Mesenchymal stem cell (in vitro differentiated cells and primary cell): ENCODE measurements at regions not wholly inside any gene's neighbourhood (a gene's known extent, or its start where the extent isn't known, plus 50 kb on each side); places are given as distances from the start of the nearest gene placed in this dataset.

ENCODE experiments used
- DNase-seq: peaks from one replicate; pipeline ENCODE4 v3.0.0-alpha.2; 2013
- H2AFZ ChIP-seq: one replicate; pipeline ENCODE4 v1.6.1; 2013; ENCODE audit warnings: low read depth, mild to moderate bottlenecking, control low read depth, inconsistent platforms, low read length, moderate library complexity
- H2AK5ac ChIP-seq: 2 replicates; pipeline ENCODE4 v1.6.1; 2013; ENCODE audit warnings: low read length, moderate library complexity, mild to moderate bottlenecking, inconsistent platforms; ENCODE audit not compliant: severe bottlenecking
- H2BK120ac ChIP-seq: one replicate; pipeline ENCODE4 v1.6.1; 2013; ENCODE audit warnings: low read depth, mild to moderate bottlenecking, inconsistent platforms, low read length, moderate library complexity
- H2BK12ac ChIP-seq, 2 experiments: one replicate each; pipeline ENCODE4 v1.6.1; 2013; ENCODE audit warnings: inconsistent platforms in 2 of 2, low read length in 2 of 2, mild to moderate bottlenecking in 2 of 2, moderate library complexity in 2 of 2, control low read depth in 1 of 2
- H2BK15ac ChIP-seq: one replicate; pipeline ENCODE4 v1.6.1; 2013; ENCODE audit warnings: mild to moderate bottlenecking, low read depth, inconsistent platforms; ENCODE audit not compliant: poor library complexity, severe bottlenecking
- H2BK5ac ChIP-seq: 2 replicates; pipeline ENCODE4 v1.6.1; 2013; ENCODE audit warnings: low read depth, mild to moderate bottlenecking, low read length, control low read depth, inconsistent platforms; ENCODE audit not compliant: poor library complexity, severe bottlenecking
- H3K14ac ChIP-seq, 2 experiments: one replicate each; pipeline ENCODE4 v1.6.1; 2013; ENCODE audit warnings: inconsistent platforms in 2 of 2, low read length in 2 of 2, control low read depth in 1 of 2, mild to moderate bottlenecking in 1 of 2, moderate library complexity in 1 of 2
- H3K18ac ChIP-seq, 2 experiments: one replicate each; pipeline ENCODE4 v1.6.1; 2013; ENCODE audit warnings: inconsistent platforms in 2 of 2, low read length in 2 of 2, control low read depth in 1 of 2, low read depth in 1 of 2, mild to moderate bottlenecking in 1 of 2
- H3K23ac ChIP-seq, 2 experiments: one replicate each; pipeline ENCODE4 v1.6.1; 2013; ENCODE audit warnings: inconsistent platforms in 2 of 2, low read length in 2 of 2, mild to moderate bottlenecking in 2 of 2, moderate library complexity in 2 of 2, control low read depth in 1 of 2
- H3K27ac ChIP-seq: 2 replicates; pipeline ENCODE4 v1.5.1; 2013; ENCODE audit warnings: mild to moderate bottlenecking, moderate library complexity, low read length, control low read depth, inconsistent platforms; ENCODE audit not compliant: poor library complexity, severe bottlenecking
- H3K27me3 ChIP-seq, 2 experiments: 2 replicates each; pipeline versions ENCODE4 v1.6.1 to v1.7.0; 2013; ENCODE audit warnings: low read length in 2 of 2, mild to moderate bottlenecking in 2 of 2, moderate library complexity in 2 of 2, control low read depth in 1 of 2, inconsistent platforms in 1 of 2; ENCODE audit not compliant: control insufficient read depth in 1 of 2, insufficient read depth in 1 of 2
- H3K36me3 ChIP-seq, 2 experiments: 2 replicates each; pipeline versions ENCODE4 v1.6.1 to v1.7.0; 2013; ENCODE audit warnings: low read length in 2 of 2, control low read depth in 1 of 2, inconsistent platforms in 1 of 2, low read depth in 1 of 2, mild to moderate bottlenecking in 1 of 2; ENCODE audit not compliant: insufficient read depth in 2 of 2, control insufficient read depth in 1 of 2
- H3K4ac ChIP-seq, 2 experiments: one replicate each; pipeline ENCODE4 v1.6.1; 2013; ENCODE audit warnings: inconsistent platforms in 2 of 2, low read length in 2 of 2, mild to moderate bottlenecking in 2 of 2, moderate library complexity in 2 of 2, control low read depth in 1 of 2, low read depth in 1 of 2
- H3K4me1 ChIP-seq: 2 replicates; pipeline ENCODE4 v1.6.1; 2013; ENCODE audit warnings: low read depth, low read length, control low read depth; ENCODE audit not compliant: control insufficient read depth, insufficient read depth
- H3K4me2 ChIP-seq: 2 replicates; pipeline ENCODE4 v1.6.1; 2013; ENCODE audit warnings: low read length, mild to moderate bottlenecking, inconsistent platforms; ENCODE audit not compliant: poor library complexity, severe bottlenecking
- H3K4me3 ChIP-seq, 2 experiments: 2 replicates each; pipeline versions ENCODE4 v1.5.1 to v1.7.0; 2013; ENCODE audit warnings: low read length in 2 of 2, mild to moderate bottlenecking in 2 of 2, control low read depth in 1 of 2, low read depth in 1 of 2; ENCODE audit not compliant: insufficient read depth in 1 of 2
- H3K79me1 ChIP-seq: replicated peaks from 2 replicates; pipeline ENCODE4 v1.6.1; 2013; ENCODE audit warnings: mild to moderate bottlenecking, control low read depth, low read length, inconsistent platforms; ENCODE audit not compliant: poor library complexity, severe bottlenecking
- H3K9ac ChIP-seq: 2 replicates; pipeline ENCODE4 v1.7.0; 2013; ENCODE audit warnings: mild to moderate bottlenecking, low read length, moderate library complexity
- H3K9me3 ChIP-seq: 2 replicates; pipeline ENCODE4 v1.7.0; 2013; ENCODE audit warnings: mild to moderate bottlenecking, low read length; ENCODE audit not compliant: control insufficient read depth
- H4K8ac ChIP-seq: one replicate; pipeline ENCODE4 v1.6.1; 2013; ENCODE audit warnings: inconsistent platforms, mild to moderate bottlenecking, low read length, moderate library complexity
- H4K91ac ChIP-seq: one replicate; pipeline ENCODE4 v1.6.1; 2013; ENCODE audit warnings: mild to moderate bottlenecking, low read length, inconsistent platforms
- WGBS: methylation state at CpG from one replicate; pipeline ENCODE4 v1.1.7; 2013; ENCODE audit warnings: mixed read lengths; 5-methylcytosine and 5-hydroxymethylcytosine counted together

DNA sequence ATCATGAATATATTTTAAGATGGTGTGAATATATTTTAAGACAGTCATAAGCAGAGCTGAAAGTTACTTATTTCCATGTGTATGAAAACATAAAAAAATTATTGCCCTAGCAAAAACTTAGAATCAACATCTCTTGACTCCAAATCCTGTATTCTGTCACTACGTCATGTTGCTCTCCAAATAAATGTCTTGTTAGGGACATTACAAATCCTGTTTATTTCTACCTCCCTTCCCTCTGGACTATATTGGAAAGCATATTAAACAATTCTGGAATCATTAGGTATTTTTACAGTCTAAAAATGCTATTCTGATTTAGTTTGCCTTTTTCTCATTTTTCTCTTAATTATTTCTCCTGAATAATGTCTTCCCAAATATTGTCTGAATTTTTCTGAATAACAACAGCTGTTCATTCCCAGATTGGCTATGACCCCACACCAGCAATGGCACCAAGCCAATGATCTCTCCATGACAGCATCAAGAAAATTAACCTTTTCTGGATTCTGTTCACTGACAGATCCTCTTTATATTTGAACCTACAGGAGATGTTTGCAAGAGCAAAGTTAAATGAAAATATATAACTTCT is 523.1 kb downstream of the IQCM start:
- Histone ChIP-seq H2BK15ac (no peak overlapping the region), H3K4me3 (no peak overlapping the region), H4K8ac (no peak overlapping the region), H3K14ac (no peak overlapping the region), H4K91ac (no peak overlapping the region), H3K79me1 (no peaks in the 10 kb centered on the region), H3K27me3 (no peaks in the 10 kb centered on the region), H3K4me2 (no peak overlapping the region), H2BK5ac (no peak overlapping the region), H3K36me3 (no peaks in the 10 kb centered on the region), H3K23ac (no peak overlapping the region), H3K9me3 (peaks cover 2% of the 10 kb centered on the region), H2AK5ac (no peak overlapping the region), H2BK120ac (no peak overlapping the region), H3K4ac (no peak overlapping the region), H3K18ac (no peak overlapping the region), H3K27ac (no peak overlapping the region), H2AFZ (no peak overlapping the region), H3K9ac (no peak overlapping the region), H3K4me1 (no peaks in the 10 kb centered on the region), H2BK12ac (no peak overlapping the region)
- DNase-seq: no peak
- WGBS: 93% methylated on average over 1 of the region's 1 CpG

DNA sequence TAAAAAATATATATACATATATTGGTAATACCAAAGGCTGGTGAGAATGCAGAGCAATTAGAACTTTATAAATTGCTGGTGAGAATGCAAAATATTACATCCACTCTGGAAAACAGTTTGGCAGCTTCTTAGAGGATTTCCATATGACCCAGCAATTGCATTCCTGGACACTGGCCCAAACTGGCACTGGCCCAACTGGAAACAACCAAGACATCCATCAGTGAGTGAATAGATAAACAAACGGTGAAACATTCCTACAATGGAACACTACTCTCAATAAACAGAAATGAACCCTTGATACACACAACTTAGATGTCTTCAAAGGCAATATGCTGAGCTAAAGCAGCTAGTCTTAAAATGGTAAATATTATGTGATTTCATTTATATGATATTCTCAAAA is 524.2 kb downstream of the IQCM start:
- H3K79me1 ChIP-seq: no peaks in the 10 kb centered on the region
- no peak overlapping the region for H4K8ac ChIP-seq
- H3K18ac ChIP-seq: no peak overlapping the region
- H2BK15ac ChIP-seq: no peak overlapping the region
- H2BK120ac ChIP-seq: no peak overlapping the region
- H3K9me3 ChIP-seq: peaks cover 2% of the 10 kb centered on the region
- no peaks in the 10 kb centered on the region for H3K4me1 ChIP-seq
- H3K14ac ChIP-seq: no peak overlapping the region
- no peak overlapping the region for H2AK5ac ChIP-seq
- no peak overlapping the region for H3K4me2 ChIP-seq
- H3K4me3 ChIP-seq: no peak overlapping the region
- no peak overlapping the region for H3K4ac ChIP-seq
- no peak overlapping the region for H2AFZ ChIP-seq
- no peaks in the 10 kb centered on the region for H3K27me3 ChIP-seq
- no peak overlapping the region for H3K27ac ChIP-seq
- no peak overlapping the region for H2BK5ac ChIP-seq
- no CpG with 5 or more reads among the region's 1 CpG for WGBS
- no peak overlapping the region for H3K23ac ChIP-seq
- no peak overlapping the region for H2BK12ac ChIP-seq
- no peak overlapping the region for H4K91ac ChIP-seq
- peak; percentile 50 for DNase-seq
- H3K9ac ChIP-seq: no peak overlapping the region
- no peaks in the 10 kb centered on the region for H3K36me3 ChIP-seq

DNA sequence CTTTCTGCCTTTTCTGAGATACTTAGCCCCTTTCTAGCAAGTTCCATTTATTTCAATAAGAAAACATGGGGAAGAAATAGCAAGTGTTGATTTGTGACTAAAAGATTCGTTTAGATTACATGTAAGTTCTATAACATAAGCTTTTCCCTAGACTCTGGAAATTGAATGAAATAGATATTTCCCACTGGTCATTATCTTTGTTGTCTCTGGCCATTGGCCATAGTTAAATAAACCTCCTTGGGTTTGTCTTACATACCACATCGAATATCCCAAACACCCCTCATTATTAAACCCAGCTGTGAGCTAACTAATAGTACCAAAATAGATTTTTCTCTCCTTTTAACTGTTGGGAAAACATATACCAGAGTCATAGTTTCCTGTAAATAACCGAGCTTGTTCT is 534.8 kb downstream of the IQCM start:
- H4K8ac ChIP-seq: no peak overlapping the region
- WGBS: 73% methylated on average over 2 of the region's 3 CpGs
- no peak overlapping the region for H2BK5ac ChIP-seq
- H3K18ac ChIP-seq: no peak overlapping the region
- H2AK5ac ChIP-seq: no peak overlapping the region
- no peak overlapping the region for H3K14ac ChIP-seq
- no peak overlapping the region for H3K27ac ChIP-seq
- no peaks in the 10 kb centered on the region for H3K4me1 ChIP-seq
- H3K4me2 ChIP-seq: no peak overlapping the region
- DNase-seq: no peak
- no peak overlapping the region for H2AFZ ChIP-seq
- H3K4me3 ChIP-seq: no peak overlapping the region
- H2BK12ac ChIP-seq: no peak overlapping the region
- H3K27me3 ChIP-seq: no peaks in the 10 kb centered on the region
- no peak overlapping the region for H2BK120ac ChIP-seq
- H3K9ac ChIP-seq: no peak overlapping the region
- H3K23ac ChIP-seq: no peak overlapping the region
- H4K91ac ChIP-seq: no peak overlapping the region
- H3K4ac ChIP-seq: no peak overlapping the region
- H3K36me3 ChIP-seq: no peaks in the 10 kb centered on the region
- no peak overlapping the region for H2BK15ac ChIP-seq
- no peaks in the 10 kb centered on the region for H3K9me3 ChIP-seq
- no peaks in the 10 kb centered on the region for H3K79me1 ChIP-seq

DNA sequence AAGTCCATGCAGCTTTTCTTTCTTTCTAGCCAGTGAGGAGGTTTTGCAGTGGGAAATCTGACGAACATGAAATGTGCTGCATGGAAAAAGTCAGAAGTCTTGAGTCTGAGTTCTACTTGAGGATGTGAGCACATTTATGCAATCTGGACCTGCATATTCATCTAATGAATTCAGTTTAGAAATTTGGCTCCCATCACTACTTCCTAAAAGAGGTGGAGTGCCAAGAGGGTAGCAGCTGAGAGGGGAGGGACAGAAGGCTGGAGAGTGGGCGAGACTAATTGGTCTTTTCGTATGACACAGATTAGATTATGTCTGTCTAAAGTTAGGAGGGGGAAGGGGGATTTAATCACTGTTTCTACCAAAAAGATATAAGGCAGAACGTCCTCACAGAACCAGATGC is 535.9 kb downstream of the IQCM start:
- Histone ChIP-seq H4K91ac (no peak overlapping the region), H3K4me2 (no peak overlapping the region), H3K79me1 (no peaks in the 10 kb centered on the region), H2BK12ac (no peak overlapping the region), H3K4me3 (no peak overlapping the region), H3K14ac (no peak overlapping the region), H3K9ac (no peak overlapping the region), H3K9me3 (peaks cover 3% of the 10 kb centered on the region), H3K4me1 (no peaks in the 10 kb centered on the region), H3K27ac (no peak overlapping the region), H2BK15ac (no peak overlapping the region), H3K23ac (no peak overlapping the region), H2AFZ (no peak overlapping the region), H2BK5ac (no peak overlapping the region), H2BK120ac (no peak overlapping the region), H3K36me3 (no peaks in the 10 kb centered on the region), H3K27me3 (no peaks in the 10 kb centered on the region), H4K8ac (no peak overlapping the region), H3K18ac (no peak overlapping the region), H2AK5ac (no peak overlapping the region), H3K4ac (no peak overlapping the region)
- no peak for DNase-seq
- 76% methylated on average over 3 of the region's 4 CpGs for WGBS
